GM04504 (cell line): ENCODE measurements at regions not wholly inside any gene's neighbourhood (a gene's known extent, or its start where the extent isn't known, plus 50 kb on each side); places are given as distances from the start of the nearest gene placed in this dataset.
"Not testable (repeated sequence)": the region's sequence is repeated elsewhere in the genome, so short reads cannot be mapped to it uniquely, and the experiment has no call there.

Experiments used
- DNase-seq: peaks from one replicate; pipeline ENCODE4 v3.0.0-alpha.2; 2012; ENCODE audit warnings: low read depth

GRCh38 chr16:29218649-29219048, 187.9 kb downstream of the NPIPB11 start:
- DNase-seq, result not testable (repeated sequence)

GRCh38 chr16:29218171-29218570, 188.3 kb downstream of the NPIPB11 start:
- not testable (repeated sequence) for DNase-seq

GRCh38 chr16:29217752-29218126, 188.8 kb downstream of the NPIPB11 start:
- not testable (repeated sequence) for DNase-seq

- DNase-seq, result not testable (repeated sequence)
Observed at GRCh38 chr16:29217104-29217751, 189.3 kb downstream of the NPIPB11 start.

GRCh38 chr16:29213770-29214169, 192.7 kb downstream of the NPIPB11 start:
- DNase-seq, result not testable (repeated sequence)

- DNase-seq, result not testable (repeated sequence)
Observed at GRCh38 chr16:29213251-29213650, 193.3 kb downstream of the NPIPB11 start.

GRCh38 chr16:29212084-29213027, 194.2 kb downstream of the NPIPB11 start:
- not testable (repeated sequence) for DNase-seq

- not testable (repeated sequence) for DNase-seq
Observed at GRCh38 chr16:29211456-29211855, 195.1 kb downstream of the NPIPB11 start.

GRCh38 chr16:29210299-29211150, 196.0 kb downstream of the NPIPB11 start:
- not testable (repeated sequence) for DNase-seq

GRCh38 chr16:29206120-29206519, 200.4 kb downstream of the NPIPB11 start:
- DNase-seq, result not testable (repeated sequence)

GRCh38 chr16:29205151-29205550, 201.4 kb downstream of the NPIPB11 start:
- not testable (repeated sequence) for DNase-seq

GRCh38 chr16:29204806-29205135, 201.7 kb downstream of the NPIPB11 start:
- DNase-seq, result no peak

- DNase-seq, result not testable (repeated sequence)
Observed at GRCh38 chr16:29203933-29204805, 202.3 kb downstream of the NPIPB11 start.

- DNase-seq, result not testable (repeated sequence)
Observed at GRCh38 chr16:29203046-29203932, 203.2 kb downstream of the NPIPB11 start.

GRCh38 chr16:29202642-29203041, 203.9 kb downstream of the NPIPB11 start:
- not testable (repeated sequence) for DNase-seq

GRCh38 chr16:29202025-29202632, 204.4 kb downstream of the NPIPB11 start:
- not testable (repeated sequence) for DNase-seq

- DNase-seq, result not testable (repeated sequence)
Observed at GRCh38 chr16:29201296-29202024, 205.1 kb downstream of the NPIPB11 start.

- not testable (repeated sequence) for DNase-seq
Observed at GRCh38 chr16:29200681-29201080, 205.8 kb downstream of the NPIPB11 start.

- DNase-seq, result peak; percentile 55
Observed at GRCh38 chr16:29200135-29200601, 206.3 kb downstream of the NPIPB11 start.
